GM12891 (cell line): ENCODE measurements at regions not wholly inside any gene's neighbourhood (a gene's known extent, or its start where the extent isn't known, plus 50 kb on each side); places are given as distances from the start of the nearest gene placed in this dataset.

Experiments used
- PAX5 ChIP-seq: IDR thresholded peaks from 2 replicates; pipeline ENCODE4 v1.6.1; 2011; ENCODE audit warnings: low read length, moderate library complexity, mild to moderate bottlenecking; ENCODE audit not compliant: insufficient read depth, severe bottlenecking
- POLR2A ChIP-seq: IDR thresholded peaks from 2 replicates; pipeline ENCODE4 v1.6.1; 2011; ENCODE audit warnings: low read depth, low read length, control low read depth
- POLR2AphosphoS5 ChIP-seq: IDR thresholded peaks from 2 replicates; pipeline ENCODE4 v1.6.1; 2011; ENCODE audit warnings: low read depth, low read length, control low read depth
- POU2F2 ChIP-seq: IDR thresholded peaks from 2 replicates; pipeline ENCODE4 v1.6.1; 2011; ENCODE audit warnings: low read depth, mild to moderate bottlenecking, control low read depth, low read length, moderate library complexity
- SPI1 ChIP-seq: IDR thresholded peaks from 2 replicates; pipeline ENCODE4 v1.6.1; 2011; ENCODE audit warnings: low read depth, low read length, control low read depth
- TAF1 ChIP-seq: IDR thresholded peaks from 2 replicates; pipeline ENCODE4 v1.6.1; 2011; ENCODE audit warnings: low read depth, low read length, control low read depth

GRCh38 chr11:134647066-134647743 lies 235.2 kb upstream of the B3GAT1 start:
- TF ChIP-seq POLR2A (no peak), TAF1 (no peak), POLR2AphosphoS5 (no peak), POU2F2 (no peak), SPI1 (no peak), PAX5 (no peak)
